ENCODE measurements at regions not wholly inside any gene's neighbourhood (a gene's known extent, or its start where the extent isn't known, plus 50 kb on each side); places are given as distances from the start of the nearest gene placed in this dataset.

DNA sequence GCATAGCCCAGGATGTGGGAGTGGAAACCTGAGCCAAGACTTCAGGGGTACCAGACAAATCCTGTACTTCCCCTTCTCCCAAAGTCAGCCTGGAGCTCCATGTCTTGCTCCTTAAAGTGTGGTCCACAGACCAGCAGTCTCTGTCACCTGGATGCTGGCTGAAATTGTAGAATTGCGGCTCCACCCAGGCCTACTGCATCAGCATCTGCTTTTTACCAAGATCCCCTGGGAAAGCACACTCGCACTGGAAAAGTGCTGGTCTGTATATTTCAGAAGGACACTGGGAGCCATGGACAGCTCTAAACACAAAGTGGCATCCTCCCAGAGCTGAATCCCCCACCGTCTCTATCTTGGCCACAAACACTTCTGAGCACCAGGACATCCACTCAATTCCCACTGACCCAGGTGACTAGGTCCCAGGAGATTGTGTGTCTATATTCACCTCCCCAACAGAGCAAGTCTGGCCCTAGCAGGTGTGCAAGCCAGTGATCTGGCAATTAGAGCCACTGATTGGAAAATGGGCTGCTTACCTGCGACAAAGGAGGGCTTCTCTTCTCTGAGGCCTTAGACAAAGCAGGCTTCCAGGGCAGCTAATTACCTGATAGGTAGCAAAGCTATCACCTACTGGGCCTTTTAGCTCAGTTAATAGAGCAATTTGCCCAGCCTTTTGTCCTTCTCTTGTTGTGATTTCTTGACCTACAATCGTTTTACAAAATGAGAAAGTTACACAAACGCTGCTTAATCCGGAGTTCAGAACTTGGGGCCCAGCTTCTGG lies 443.3 kb downstream of the MN1 start:
- FAIRE-seq, result no peak

DNA sequence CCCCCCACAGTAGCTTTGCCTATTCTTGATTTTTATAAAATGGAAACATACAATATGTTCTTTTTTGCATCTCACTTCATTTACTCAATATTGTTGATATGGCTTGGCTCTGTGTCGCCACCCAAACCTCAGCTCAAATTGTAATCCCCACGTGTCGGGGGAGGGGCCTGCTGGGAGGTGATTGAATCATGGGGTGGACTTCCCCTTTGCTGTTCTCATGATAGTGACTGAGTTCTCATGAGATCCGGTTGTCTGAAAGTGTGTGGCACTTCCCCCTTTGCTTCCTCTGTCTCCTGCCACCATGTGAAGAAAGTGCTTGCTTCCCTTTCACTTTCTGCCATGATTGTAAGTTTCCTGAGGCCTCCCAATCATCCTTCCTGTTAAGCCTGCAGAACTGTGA lies 431.3 kb downstream of the MN1 start:
- Histone ChIP-seq H3K27ac (ENCODE audit: low read depth in 2 of 2, low read length in 2 of 2) (no peak overlapping the region), H3K4me3 (ENCODE audit: low read length in 3 of 3) (no peak overlapping the region), H3K27me3 (ENCODE audit: control insufficient read depth, insufficient read depth, low read length) (no peaks in the 10 kb centered on the region), H3K9me3 (ENCODE audit: control insufficient read depth in 2 of 3, insufficient read depth in 1 of 3, low read length in 3 of 3) (no peaks in the 10 kb centered on the region), H3K9ac (ENCODE audit: low read length in 3 of 3) (no peak overlapping the region), H3K4me1 (ENCODE audit: control insufficient read depth in 2 of 3, insufficient read depth in 2 of 3, low read depth in 1 of 3, low read length in 3 of 3) (no peaks in the 10 kb centered on the region), H3K36me3 (ENCODE audit: control insufficient read depth in 2 of 3, insufficient read depth in 3 of 3, low read length in 3 of 3) (no peaks in the 10 kb centered on the region)
- TF ChIP-seq, protein P1, sequence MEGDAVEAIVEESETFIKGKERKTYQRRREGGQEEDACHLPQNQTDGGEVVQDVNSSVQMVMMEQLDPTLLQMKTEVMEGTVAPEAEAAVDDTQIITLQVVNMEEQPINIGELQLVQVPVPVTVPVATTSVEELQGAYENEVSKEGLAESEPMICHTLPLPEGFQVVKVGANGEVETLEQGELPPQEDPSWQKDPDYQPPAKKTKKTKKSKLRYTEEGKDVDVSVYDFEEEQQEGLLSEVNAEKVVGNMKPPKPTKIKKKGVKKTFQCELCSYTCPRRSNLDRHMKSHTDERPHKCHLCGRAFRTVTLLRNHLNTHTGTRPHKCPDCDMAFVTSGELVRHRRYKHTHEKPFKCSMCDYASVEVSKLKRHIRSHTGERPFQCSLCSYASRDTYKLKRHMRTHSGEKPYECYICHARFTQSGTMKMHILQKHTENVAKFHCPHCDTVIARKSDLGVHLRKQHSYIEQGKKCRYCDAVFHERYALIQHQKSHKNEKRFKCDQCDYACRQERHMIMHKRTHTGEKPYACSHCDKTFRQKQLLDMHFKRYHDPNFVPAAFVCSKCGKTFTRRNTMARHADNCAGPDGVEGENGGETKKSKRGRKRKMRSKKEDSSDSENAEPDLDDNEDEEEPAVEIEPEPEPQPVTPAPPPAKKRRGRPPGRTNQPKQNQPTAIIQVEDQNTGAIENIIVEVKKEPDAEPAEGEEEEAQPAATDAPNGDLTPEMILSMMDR (IDR thresholded peaks at IDR 0.05; ENCODE audit: borderline replicate concordance, extremely low read depth, insufficient read depth), result no peak
- DNase-seq (no peak), FAIRE-seq (no peak)
- intact Hi-C loops (cut with DNase I), result no loop called here

More for the DNA sequence above, 443.3 kb downstream of the MN1 start:
- TF ChIP-seq, protein P1 (IDR thresholded peaks at IDR 0.05; ENCODE audit: borderline replicate concordance, extremely low read depth, insufficient read depth), result no peak
- H3K9ac ChIP-seq (ENCODE audit: low read length in 3 of 3), result no peak overlapping the region
- intact Hi-C loops (cut with DNase I), result no loop called here
- H3K27me3 ChIP-seq (ENCODE audit: control insufficient read depth, insufficient read depth, low read length), result no peaks in the 10 kb centered on the region
- no peaks in the 10 kb centered on the region for H3K36me3 ChIP-seq (ENCODE audit: control insufficient read depth in 2 of 3, insufficient read depth in 3 of 3, low read length in 3 of 3)
- no peak overlapping the region for H3K27ac ChIP-seq (ENCODE audit: low read depth in 2 of 2, low read length in 2 of 2)
- H3K4me3 ChIP-seq (ENCODE audit: low read length in 3 of 3), result no peak overlapping the region
- DNase-seq, result no peak
- H3K4me1 ChIP-seq (ENCODE audit: control insufficient read depth in 2 of 3, insufficient read depth in 2 of 3, low read depth in 1 of 3, low read length in 3 of 3), result no peaks in the 10 kb centered on the region
- peaks cover 0 to 16% (median 9%) of the 10 kb centered on the region in 3 donors for H3K9me3 ChIP-seq (ENCODE audit: control insufficient read depth in 2 of 3, insufficient read depth in 1 of 3, low read length in 3 of 3)

DNA sequence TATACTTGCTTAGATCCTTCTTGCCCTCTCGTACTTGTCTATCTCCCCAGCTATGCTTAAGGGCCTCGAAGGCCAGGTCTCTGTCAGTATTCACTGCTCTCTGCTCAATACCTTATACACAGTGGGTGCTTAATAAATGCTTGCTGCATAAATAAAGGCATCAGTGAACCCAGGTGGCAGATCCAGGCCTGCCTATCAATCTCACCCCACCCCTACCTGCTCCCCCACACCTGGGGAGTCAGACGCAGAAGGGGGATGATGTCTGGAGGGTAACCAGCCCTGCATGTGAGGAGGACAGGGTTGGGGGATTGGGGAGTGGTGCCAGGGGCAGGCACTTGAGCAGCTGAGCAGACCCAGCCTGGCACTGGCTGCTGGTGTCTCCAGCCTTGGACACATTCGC lies 430.6 kb downstream of the MN1 start:
- H3K27ac ChIP-seq (ENCODE audit: low read depth in 2 of 2, low read length in 2 of 2), result no peak overlapping the region
- no peaks in the 10 kb centered on the region for H3K27me3 ChIP-seq (ENCODE audit: control insufficient read depth, insufficient read depth, low read length)
- H3K4me1 ChIP-seq (ENCODE audit: control insufficient read depth in 2 of 3, insufficient read depth in 2 of 3, low read depth in 1 of 3, low read length in 3 of 3), result no peaks in the 10 kb centered on the region
- FAIRE-seq, result no peak
- TF ChIP-seq, protein P1 (IDR thresholded peaks at IDR 0.05; ENCODE audit: borderline replicate concordance, extremely low read depth, insufficient read depth), result no peak
- H3K9me3 ChIP-seq (ENCODE audit: control insufficient read depth in 2 of 3, insufficient read depth in 1 of 3, low read length in 3 of 3), result no peaks in the 10 kb centered on the region
- no peaks in the 10 kb centered on the region for H3K36me3 ChIP-seq (ENCODE audit: control insufficient read depth in 2 of 3, insufficient read depth in 3 of 3, low read length in 3 of 3)
- intact Hi-C loops (cut with DNase I), result no loop called here
- H3K4me3 ChIP-seq (ENCODE audit: low read length in 3 of 3), result no peak overlapping the region
- no peak overlapping the region for H3K9ac ChIP-seq (ENCODE audit: low read length in 3 of 3)
- no peak for DNase-seq

All from kidney (tissue), 13 donors.